SK-N-SH treated with all-trans-retinoic acid at 6 μM for 48 hours (cell line): ENCODE measurements at regions not wholly inside any gene's neighbourhood (a gene's known extent, or its start where the extent isn't known, plus 50 kb on each side); places are given as distances from the start of the nearest gene placed in this dataset.

ENCODE experiments used
- ATAC-seq: fragments of 200-7000 bp; cut with Tn5 transposase; 3 replicates; pipeline ENCODE4 v1.9.1; 2020; ENCODE audit warnings: mild to moderate bottlenecking, moderate library complexity
- BACH2 ChIP-seq: fragments of 250-450 bp; sonication (Bioruptor Pico); IDR thresholded peaks from 2 replicates; pipeline ENCODE4 v1.9.0; 2021; ENCODE audit warnings: mild to moderate bottlenecking, borderline replicate concordance
- CSDC2 ChIP-seq: fragments of 250-450 bp; sonication (Bioruptor Pico); IDR thresholded peaks from 2 replicates; pipeline ENCODE4 v1.5.0; 2020; ENCODE audit warnings: mild to moderate bottlenecking, moderate library complexity
- CSRNP3 ChIP-seq: fragments of 250-450 bp; sonication (Bioruptor Pico); IDR thresholded peaks from 2 replicates; pipeline ENCODE4 v1.5.1; 2021; ENCODE audit warnings: mild to moderate bottlenecking, moderate library complexity
- ESRRG ChIP-seq: fragments of 250-450 bp; sonication (Bioruptor Pico); IDR thresholded peaks from 2 replicates; pipeline ENCODE4 v1.6.1; 2021; ENCODE audit warnings: mild to moderate bottlenecking
- GLIS3 ChIP-seq: fragments of 250-450 bp; sonication (Bioruptor Pico); IDR thresholded peaks from 2 replicates; pipeline ENCODE4 v1.5.0; 2020; ENCODE audit warnings: mild to moderate bottlenecking, moderate library complexity
- ISL1 ChIP-seq: fragments of 250-450 bp; sonication (Bioruptor Pico); IDR thresholded peaks from 2 replicates; pipeline ENCODE4 v2.1.2; 2022; ENCODE audit warnings: mild to moderate bottlenecking, moderate library complexity
- OSR1 ChIP-seq: fragments of 250-450 bp; sonication (Bioruptor Pico); IDR thresholded peaks from 2 replicates; pipeline ENCODE4 v1.8.0; 2022; ENCODE audit warnings: moderate library complexity, mild to moderate bottlenecking, inconsistent platforms
- PATZ1 ChIP-seq: fragments of 250-450 bp; sonication (Bioruptor Pico); IDR thresholded peaks from 2 replicates; pipeline ENCODE4 v1.8.0; 2020; ENCODE audit warnings: mild to moderate bottlenecking, moderate library complexity, borderline replicate concordance
- PPARA ChIP-seq: fragments of 250-450 bp; sonication (Bioruptor Pico); IDR thresholded peaks from 2 replicates; pipeline ENCODE4 v1.5.0; 2020; ENCODE audit warnings: mild to moderate bottlenecking, borderline replicate concordance
- RARB ChIP-seq: fragments of 250-450 bp; sonication (Bioruptor Pico); IDR thresholded peaks from 2 replicates; pipeline ENCODE4 v1.8.0; 2021; ENCODE audit warnings: mild to moderate bottlenecking, moderate library complexity
- SNAI2 ChIP-seq: fragments of 250-450 bp; sonication (Bioruptor Pico); IDR thresholded peaks from 2 replicates; pipeline ENCODE4 v1.5.0; 2020; ENCODE audit warnings: mild to moderate bottlenecking, moderate library complexity
- TCF4 ChIP-seq: fragments of 250-450 bp; sonication (Bioruptor Pico); IDR thresholded peaks from 2 replicates; pipeline ENCODE4 v1.8.0; 2021; ENCODE audit warnings: mild to moderate bottlenecking, moderate library complexity, borderline replicate concordance
- TOX ChIP-seq: fragments of 250-450 bp; sonication (Bioruptor Pico); IDR thresholded peaks from 2 replicates; pipeline ENCODE4 v1.8.0; 2021; ENCODE audit warnings: mild to moderate bottlenecking, moderate library complexity, borderline replicate concordance
- TSHZ2 ChIP-seq: fragments of 250-450 bp; sonication (Bioruptor Pico); IDR thresholded peaks from 2 replicates; pipeline ENCODE4 v1.5.0; 2020; ENCODE audit warnings: mild to moderate bottlenecking, moderate library complexity
- ZC3H10 ChIP-seq: fragments of 250-450 bp; sonication (Bioruptor Pico); IDR thresholded peaks from 2 replicates; pipeline ENCODE4 v1.5.1; 2021; ENCODE audit warnings: mild to moderate bottlenecking, moderate library complexity
- ZFP3 ChIP-seq: fragments of 250-450 bp; sonication (Bioruptor Pico); IDR thresholded peaks from 2 replicates; pipeline ENCODE4 v1.5.0; 2020; ENCODE audit warnings: mild to moderate bottlenecking, moderate library complexity
- ZFP30 ChIP-seq: fragments of 450-650 bp; formaldehyde crosslinking; IDR thresholded peaks from 2 replicates; pipeline ENCODE4 v1.5.0; 2022; ENCODE audit warnings: mild to moderate bottlenecking, moderate library complexity
- ZNF565 ChIP-seq: fragments of 450-650 bp; formaldehyde crosslinking; conservative IDR thresholded peaks from 2 replicates; pipeline ENCODE4 v1.5.0; 2020; ENCODE audit warnings: low read depth, mild to moderate bottlenecking, moderate library complexity
- ZNF70 ChIP-seq: fragments of 450-650 bp; formaldehyde crosslinking; IDR thresholded peaks from 2 replicates; pipeline ENCODE4 v1.5.0; 2020; ENCODE audit warnings: mild to moderate bottlenecking, moderate library complexity
- ZNF8 ChIP-seq: fragments of 450-650 bp; formaldehyde crosslinking; IDR thresholded peaks from 2 replicates; pipeline ENCODE4 v1.5.0; 2020; ENCODE audit warnings: mild to moderate bottlenecking, moderate library complexity

GRCh38 chr15:79765081-79765480, 131.7 kb downstream of the MTHFS start:
- no peak for ATAC-seq
- no peak for TF ChIP-seq CSDC2
- TF ChIP-seq ZNF70: no peak
- TF ChIP-seq SNAI2 (CRISPR knock-in tag): no peak
- no peak for TF ChIP-seq CSRNP3 (CRISPR knock-in tag)
- no peak for TF ChIP-seq BACH2
- TF ChIP-seq ZNF565 (CRISPR knock-in tag): no peak
- no peak for TF ChIP-seq RARB (CRISPR knock-in tag)
- no peak for TF ChIP-seq ISL1 (CRISPR knock-in tag)
- no peak for TF ChIP-seq ESRRG (CRISPR knock-in tag)

- peak; percentile 65 for ATAC-seq
Measured at GRCh38 chr15:79769069-79769481, 127.7 kb downstream of the MTHFS start.

More at GRCh38 chr15:79769069-79769481, 127.7 kb downstream of the MTHFS start:
- no peak for TF ChIP-seq ZFP30 (CRISPR knock-in tag)
- TF ChIP-seq ZNF8 (CRISPR knock-in tag): no peak
- TF ChIP-seq ZC3H10 (CRISPR knock-in tag): no peak
- no peak for TF ChIP-seq ZNF565 (CRISPR knock-in tag)
- no peak for TF ChIP-seq ZFP3 (CRISPR knock-in tag)
- TF ChIP-seq TOX (CRISPR knock-in tag): no peak
- TF ChIP-seq ISL1 (CRISPR knock-in tag): no peak
- TF ChIP-seq TCF4 (CRISPR knock-in tag): no peak
- TF ChIP-seq PPARA (CRISPR knock-in tag): no peak
- TF ChIP-seq SNAI2 (CRISPR knock-in tag): no peak
- TF ChIP-seq PATZ1 (CRISPR knock-in tag): no peak
- no peak for TF ChIP-seq CSRNP3 (CRISPR knock-in tag)
- TF ChIP-seq TSHZ2 (CRISPR knock-in tag): no peak
- TF ChIP-seq RARB (CRISPR knock-in tag): no peak
- TF ChIP-seq BACH2: no peak
- no peak for TF ChIP-seq CSDC2
- TF ChIP-seq ESRRG (CRISPR knock-in tag): no peak
- TF ChIP-seq GLIS3 (CRISPR knock-in tag): no peak
- TF ChIP-seq OSR1 (CRISPR knock-in tag): no peak
- TF ChIP-seq, all 23 proteins: peak for 0
